ENCODE measurements at regions not wholly inside any gene's neighbourhood (a gene's known extent, or its start where the extent isn't known, plus 50 kb on each side); places are given as distances from the start of the nearest gene placed in this dataset.
"Not testable (repeated sequence)": the region's sequence is repeated elsewhere in the genome, so short reads cannot be mapped to it uniquely, and the experiment has no call there.

GRCh38 chr7:81098213-81098612 lies 179.4 kb upstream of the SEMA3C start:
- DNase-seq (ENCODE audit: low spot score): no peak
- intact Hi-C loops (cut with micrococcal nuclease): no loop called here
- Mint-ChIP-seq H3K27me3 (ENCODE audit: low read depth) (no peaks in the 10 kb centered on the region), H3K9me3 (peaks cover 6% of the 10 kb centered on the region), H3K4me1 (ENCODE audit: low read depth) (no peaks in the 10 kb centered on the region), H3K27ac (no peak overlapping the region), H3K4me3 (ENCODE audit: low read depth) (no peak overlapping the region), H3K36me3 (ENCODE audit: low read depth) (no peaks in the 10 kb centered on the region)

GRCh38 chr7:81094952-81095351 lies 176.1 kb upstream of the SEMA3C start:
- H3K9me3 Mint-ChIP-seq: no peaks in the 10 kb centered on the region

GRCh38 chr7:81081616-81082015 lies 162.8 kb upstream of the SEMA3C start:
- no peak for DNase-seq (ENCODE audit: low spot score)
- Mint-ChIP-seq H3K27me3 (ENCODE audit: low read depth) (no peaks in the 10 kb centered on the region), H3K36me3 (ENCODE audit: low read depth) (no peaks in the 10 kb centered on the region), H3K27ac (no peak overlapping the region), H3K4me3 (ENCODE audit: low read depth) (no peak overlapping the region), H3K4me1 (ENCODE audit: low read depth) (no peaks in the 10 kb centered on the region), H3K9me3 (peaks cover 6% of the 10 kb centered on the region)
- intact Hi-C loops (cut with micrococcal nuclease): no loop called here

More at GRCh38 chr7:81094952-81095351, 176.1 kb upstream of the SEMA3C start:
- H3K4me3 Mint-ChIP-seq (ENCODE audit: low read depth): no peak overlapping the region
- intact Hi-C loops (cut with micrococcal nuclease): no loop called here
- H3K4me1 Mint-ChIP-seq (ENCODE audit: low read depth): no peaks in the 10 kb centered on the region
- no peak overlapping the region for H3K27ac Mint-ChIP-seq
- no peak for DNase-seq (ENCODE audit: low spot score)
- no peaks in the 10 kb centered on the region for H3K27me3 Mint-ChIP-seq (ENCODE audit: low read depth)
- no peaks in the 10 kb centered on the region for H3K36me3 Mint-ChIP-seq (ENCODE audit: low read depth)

GRCh38 chr7:81080553-81080952 lies 161.7 kb upstream of the SEMA3C start:
- H3K4me3 Mint-ChIP-seq (ENCODE audit: low read depth): no peak overlapping the region
- intact Hi-C loops (cut with micrococcal nuclease): no loop called here
- H3K36me3 Mint-ChIP-seq (ENCODE audit: low read depth): no peaks in the 10 kb centered on the region
- no peaks in the 10 kb centered on the region for H3K4me1 Mint-ChIP-seq (ENCODE audit: low read depth)
- H3K27me3 Mint-ChIP-seq (ENCODE audit: low read depth): no peaks in the 10 kb centered on the region
- DNase-seq (ENCODE audit: low spot score): no peak
- no peak overlapping the region for H3K27ac Mint-ChIP-seq
- peaks cover 6% of the 10 kb centered on the region for H3K9me3 Mint-ChIP-seq

- peaks cover 4% of the 10 kb centered on the region for H3K9me3 Mint-ChIP-seq
- no peaks in the 10 kb centered on the region for H3K27me3 Mint-ChIP-seq (ENCODE audit: low read depth)
- intact Hi-C loops (cut with micrococcal nuclease): no loop called here
- no peak overlapping the region for H3K4me3 Mint-ChIP-seq (ENCODE audit: low read depth)
- H3K36me3 Mint-ChIP-seq (ENCODE audit: low read depth): no peaks in the 10 kb centered on the region
- no peak for DNase-seq (ENCODE audit: low spot score)
- H3K27ac Mint-ChIP-seq: no peak overlapping the region
- H3K4me1 Mint-ChIP-seq (ENCODE audit: low read depth): no peaks in the 10 kb centered on the region
Observed at GRCh38 chr7:81079746-81080145, 160.9 kb upstream of the SEMA3C start.

- H3K36me3 Mint-ChIP-seq (ENCODE audit: low read depth): no peaks in the 10 kb centered on the region
- DNase-seq (ENCODE audit: low spot score): no peak
- intact Hi-C loops (cut with micrococcal nuclease): no loop called here
Observed at GRCh38 chr7:81075150-81075549, 156.3 kb upstream of the SEMA3C start.

GRCh38 chr7:81074406-81074805 lies 155.6 kb upstream of the SEMA3C start:
- Mint-ChIP-seq H3K9me3 (peaks cover 4% of the 10 kb centered on the region), H3K27ac (no peak overlapping the region), H3K4me1 (ENCODE audit: low read depth) (no peaks in the 10 kb centered on the region), H3K36me3 (ENCODE audit: low read depth) (no peaks in the 10 kb centered on the region), H3K27me3 (ENCODE audit: low read depth) (no peaks in the 10 kb centered on the region), H3K4me3 (ENCODE audit: low read depth) (no peak overlapping the region)
- intact Hi-C loops (cut with micrococcal nuclease): no loop called here
- no peak for DNase-seq (ENCODE audit: low spot score)

More at GRCh38 chr7:81075150-81075549, 156.3 kb upstream of the SEMA3C start:
- Mint-ChIP-seq H3K4me3 (ENCODE audit: low read depth) (no peak overlapping the region), H3K27ac (no peak overlapping the region), H3K4me1 (ENCODE audit: low read depth) (no peaks in the 10 kb centered on the region), H3K27me3 (ENCODE audit: low read depth) (no peaks in the 10 kb centered on the region), H3K9me3 (peaks cover 4% of the 10 kb centered on the region)

- intact Hi-C loops (cut with micrococcal nuclease): no loop called here
- Mint-ChIP-seq H3K27me3 (ENCODE audit: low read depth) (no peaks in the 10 kb centered on the region), H3K27ac (no peak overlapping the region), H3K36me3 (ENCODE audit: low read depth) (no peaks in the 10 kb centered on the region), H3K4me3 (ENCODE audit: low read depth) (no peak overlapping the region), H3K4me1 (ENCODE audit: low read depth) (no peaks in the 10 kb centered on the region), H3K9me3 (peaks cover 4% of the 10 kb centered on the region)
- DNase-seq (ENCODE audit: low spot score): no peak
Observed at GRCh38 chr7:81073931-81074251, 155.0 kb upstream of the SEMA3C start.

- Mint-ChIP-seq H3K36me3 (ENCODE audit: low read depth) (no peaks in the 10 kb centered on the region), H3K27ac (no peak overlapping the region), H3K9me3 (peaks cover 4% of the 10 kb centered on the region), H3K4me3 (ENCODE audit: low read depth) (no peak overlapping the region), H3K4me1 (ENCODE audit: low read depth) (no peaks in the 10 kb centered on the region), H3K27me3 (ENCODE audit: low read depth) (no peaks in the 10 kb centered on the region)
- intact Hi-C loops (cut with micrococcal nuclease): no loop called here
- DNase-seq (ENCODE audit: low spot score): no peak
Observed at GRCh38 chr7:81070956-81071355, 152.1 kb upstream of the SEMA3C start.

- H3K9me3 Mint-ChIP-seq: no peaks in the 10 kb centered on the region
- H3K36me3 Mint-ChIP-seq (ENCODE audit: low read depth): no peaks in the 10 kb centered on the region
- intact Hi-C loops (cut with micrococcal nuclease): no loop called here
- H3K4me3 Mint-ChIP-seq (ENCODE audit: low read depth): no peak overlapping the region
- no peaks in the 10 kb centered on the region for H3K4me1 Mint-ChIP-seq (ENCODE audit: low read depth)
- H3K27ac Mint-ChIP-seq: no peak overlapping the region
- DNase-seq (ENCODE audit: low spot score): no peak
- no peaks in the 10 kb centered on the region for H3K27me3 Mint-ChIP-seq (ENCODE audit: low read depth)
Observed at GRCh38 chr7:81066797-81067196, 147.9 kb upstream of the SEMA3C start.

- Mint-ChIP-seq H3K9me3 (no peaks in the 10 kb centered on the region), H3K4me3 (ENCODE audit: low read depth) (no peak overlapping the region)
Observed at GRCh38 chr7:81064426-81064825, 145.6 kb upstream of the SEMA3C start.

GRCh38 chr7:81062755-81063154 lies 143.9 kb upstream of the SEMA3C start:
- H3K4me3 Mint-ChIP-seq (ENCODE audit: low read depth): no peak overlapping the region
- no peaks in the 10 kb centered on the region for H3K9me3 Mint-ChIP-seq
- H3K4me1 Mint-ChIP-seq (ENCODE audit: low read depth): no peaks in the 10 kb centered on the region
- H3K27ac Mint-ChIP-seq: no peak overlapping the region
- no peaks in the 10 kb centered on the region for H3K27me3 Mint-ChIP-seq (ENCODE audit: low read depth)
- no peaks in the 10 kb centered on the region for H3K36me3 Mint-ChIP-seq (ENCODE audit: low read depth)
- DNase-seq (ENCODE audit: low spot score): no peak
- intact Hi-C loops (cut with micrococcal nuclease): no loop called here

More at GRCh38 chr7:81064426-81064825, 145.6 kb upstream of the SEMA3C start:
- Mint-ChIP-seq H3K27ac (no peak overlapping the region), H3K4me1 (ENCODE audit: low read depth) (no peaks in the 10 kb centered on the region), H3K36me3 (ENCODE audit: low read depth) (no peaks in the 10 kb centered on the region), H3K27me3 (ENCODE audit: low read depth) (no peaks in the 10 kb centered on the region)
- DNase-seq (ENCODE audit: low spot score): no peak
- intact Hi-C loops (cut with micrococcal nuclease): no loop called here

- DNase-seq (ENCODE audit: low spot score); H3K27me3 Mint-ChIP-seq (ENCODE audit: low read depth); H3K36me3 Mint-ChIP-seq (ENCODE audit: low read depth); H3K27ac Mint-ChIP-seq; H3K4me3 Mint-ChIP-seq (ENCODE audit: low read depth); intact Hi-C loops (cut with micrococcal nuclease); H3K4me1 Mint-ChIP-seq (ENCODE audit: low read depth): not testable (repeated sequence)
- H3K9me3 Mint-ChIP-seq: peaks cover 10% of the 10 kb centered on the region
Observed at GRCh38 chr7:81057469-81057868, 138.6 kb upstream of the SEMA3C start.

- Mint-ChIP-seq H3K27ac (no peak overlapping the region), H3K9me3 (peaks cover 20% of the 10 kb centered on the region), H3K4me1 (ENCODE audit: low read depth) (no peaks in the 10 kb centered on the region), H3K4me3 (ENCODE audit: low read depth) (no peak overlapping the region), H3K27me3 (ENCODE audit: low read depth) (no peaks in the 10 kb centered on the region), H3K36me3 (ENCODE audit: low read depth) (no peaks in the 10 kb centered on the region)
- intact Hi-C loops (cut with micrococcal nuclease): loop anchor here (5.0 kb wide), 1 partner anchor 356 kb away; no protein-coding TSS in a partner anchor
- no peak for DNase-seq (ENCODE audit: low spot score)
Observed at GRCh38 chr7:81053623-81054022, 134.8 kb upstream of the SEMA3C start.
